ENCODE measurements at regions not wholly inside any gene's neighbourhood (a gene's known extent, or its start where the extent isn't known, plus 50 kb on each side); places are given as distances from the start of the nearest gene placed in this dataset.

DNA sequence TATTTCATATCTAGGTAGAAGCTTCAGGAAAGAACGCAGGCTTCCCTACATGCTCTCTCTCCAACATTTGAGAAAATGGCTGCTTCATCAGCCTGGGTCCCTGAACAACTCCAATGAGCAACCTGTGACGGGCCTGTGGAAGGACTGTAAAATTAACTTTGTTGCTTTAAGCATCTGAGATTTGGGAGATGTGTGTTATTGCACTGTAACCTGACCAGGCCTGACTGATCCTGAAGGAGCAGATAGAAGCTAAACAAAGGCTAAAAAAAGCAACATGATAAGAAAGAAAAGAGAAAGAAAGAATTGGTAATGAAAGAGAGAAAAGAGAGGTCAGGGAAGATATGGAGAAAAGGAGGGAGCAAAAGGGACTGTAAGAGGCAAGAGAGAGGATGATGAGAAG is 77.1 kb upstream of the MBNL2 start:
- POLR2A ChIA-PET, result no interaction called here
- CTCF ChIA-PET, result no interaction called here
- Histone ChIP-seq H3K4me2 (ENCODE audit: low read length) (no peak overlapping the region), H3K9me2 (ENCODE audit: insufficient read depth) (no peaks in the 10 kb centered on the region), H4K20me1 (ENCODE audit: insufficient read depth) (no peaks in the 10 kb centered on the region), H3K9me3 (ENCODE audit: control insufficient read depth in 1 of 2, insufficient read depth in 1 of 2, low read depth in 1 of 2, low read length in 2 of 2) (no peaks in the 10 kb centered on the region), H3K27ac (ENCODE audit: low read depth, low read length) (no peak overlapping the region), H3K9ac (ENCODE audit: low read length) (no peak overlapping the region), H3K36me3 (ENCODE audit: control insufficient read depth in 1 of 2, insufficient read depth in 2 of 2, low read length in 2 of 2) (peaks cover 0 to 4% of the 10 kb centered on the region in 2 experiments; a peak in 1 of 4 replicates), H2AFZ (ENCODE audit: low read depth, low read length, poor library complexity, severe bottlenecking) (no peak overlapping the region), H3K4me3 (replicated peaks in 1 of 2; ENCODE audit: low read depth in 1 of 2, low read length in 2 of 2) (no peak overlapping the region), H3K79me2 (ENCODE audit: insufficient read depth, low read length) (peaks cover 7% of the 10 kb centered on the region), H3K27me3 (ENCODE audit: insufficient read depth, low read length) (no peaks in the 10 kb centered on the region), H3K4me1 (ENCODE audit: control insufficient read depth in 1 of 2, insufficient read depth in 2 of 2, low read length in 2 of 2) (peaks cover 19 to 32% of the 10 kb centered on the region in 2 experiments)
- TF ChIP-seq MAX (IDR thresholded peaks at IDR 0.05), result no peak
- TF ChIP-seq ZFX (IDR thresholded peaks at IDR 0.05), result no peak
- no peak for TF ChIP-seq ELF1 (IDR thresholded peaks at IDR 0.05; ENCODE audit: borderline replicate concordance, low read depth)
- TF ChIP-seq, protein P1, sequence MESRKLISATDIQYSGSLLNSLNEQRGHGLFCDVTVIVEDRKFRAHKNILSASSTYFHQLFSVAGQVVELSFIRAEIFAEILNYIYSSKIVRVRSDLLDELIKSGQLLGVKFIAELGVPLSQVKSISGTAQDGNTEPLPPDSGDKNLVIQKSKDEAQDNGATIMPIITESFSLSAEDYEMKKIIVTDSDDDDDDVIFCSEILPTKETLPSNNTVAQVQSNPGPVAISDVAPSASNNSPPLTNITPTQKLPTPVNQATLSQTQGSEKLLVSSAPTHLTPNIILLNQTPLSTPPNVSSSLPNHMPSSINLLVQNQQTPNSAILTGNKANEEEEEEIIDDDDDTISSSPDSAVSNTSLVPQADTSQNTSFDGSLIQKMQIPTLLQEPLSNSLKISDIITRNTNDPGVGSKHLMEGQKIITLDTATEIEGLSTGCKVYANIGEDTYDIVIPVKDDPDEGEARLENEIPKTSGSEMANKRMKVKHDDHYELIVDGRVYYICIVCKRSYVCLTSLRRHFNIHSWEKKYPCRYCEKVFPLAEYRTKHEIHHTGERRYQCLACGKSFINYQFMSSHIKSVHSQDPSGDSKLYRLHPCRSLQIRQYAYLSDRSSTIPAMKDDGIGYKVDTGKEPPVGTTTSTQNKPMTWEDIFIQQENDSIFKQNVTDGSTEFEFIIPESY (IDR thresholded peaks at IDR 0.05; ENCODE audit: extremely low read depth, insufficient replicate concordance, low read length), result no peak
- no peak for TF ChIP-seq SIN3A (IDR thresholded peaks at IDR 0.05; ENCODE audit: low read depth)
- TF ChIP-seq, protein P2, sequence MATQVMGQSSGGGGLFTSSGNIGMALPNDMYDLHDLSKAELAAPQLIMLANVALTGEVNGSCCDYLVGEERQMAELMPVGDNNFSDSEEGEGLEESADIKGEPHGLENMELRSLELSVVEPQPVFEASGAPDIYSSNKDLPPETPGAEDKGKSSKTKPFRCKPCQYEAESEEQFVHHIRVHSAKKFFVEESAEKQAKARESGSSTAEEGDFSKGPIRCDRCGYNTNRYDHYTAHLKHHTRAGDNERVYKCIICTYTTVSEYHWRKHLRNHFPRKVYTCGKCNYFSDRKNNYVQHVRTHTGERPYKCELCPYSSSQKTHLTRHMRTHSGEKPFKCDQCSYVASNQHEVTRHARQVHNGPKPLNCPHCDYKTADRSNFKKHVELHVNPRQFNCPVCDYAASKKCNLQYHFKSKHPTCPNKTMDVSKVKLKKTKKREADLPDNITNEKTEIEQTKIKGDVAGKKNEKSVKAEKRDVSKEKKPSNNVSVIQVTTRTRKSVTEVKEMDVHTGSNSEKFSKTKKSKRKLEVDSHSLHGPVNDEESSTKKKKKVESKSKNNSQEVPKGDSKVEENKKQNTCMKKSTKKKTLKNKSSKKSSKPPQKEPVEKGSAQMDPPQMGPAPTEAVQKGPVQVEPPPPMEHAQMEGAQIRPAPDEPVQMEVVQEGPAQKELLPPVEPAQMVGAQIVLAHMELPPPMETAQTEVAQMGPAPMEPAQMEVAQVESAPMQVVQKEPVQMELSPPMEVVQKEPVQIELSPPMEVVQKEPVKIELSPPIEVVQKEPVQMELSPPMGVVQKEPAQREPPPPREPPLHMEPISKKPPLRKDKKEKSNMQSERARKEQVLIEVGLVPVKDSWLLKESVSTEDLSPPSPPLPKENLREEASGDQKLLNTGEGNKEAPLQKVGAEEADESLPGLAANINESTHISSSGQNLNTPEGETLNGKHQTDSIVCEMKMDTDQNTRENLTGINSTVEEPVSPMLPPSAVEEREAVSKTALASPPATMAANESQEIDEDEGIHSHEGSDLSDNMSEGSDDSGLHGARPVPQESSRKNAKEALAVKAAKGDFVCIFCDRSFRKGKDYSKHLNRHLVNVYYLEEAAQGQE (IDR thresholded peaks at IDR 0.05; ENCODE audit: low read depth), result no peak
- no peak for DNase-seq (ENCODE audit: low read depth, low spot score)
- RAD21 ChIA-PET (ENCODE audit: low non-redundant PET in 1 of 2, low total read pairs in 2 of 2, uncharacterized antibody in 2 of 2, unreplicated experiment in 2 of 2), result no interaction called here
- intact Hi-C loops (cut with micrococcal nuclease), result no loop called here
- BruUV-seq (replicated peaks), result no TSS peak
- ATAC-seq, result no peak
